Lower leg skin (tissue), 4 donors: ENCODE measurements at regions not wholly inside any gene's neighbourhood (a gene's known extent, or its start where the extent isn't known, plus 50 kb on each side); places are given as distances from the start of the nearest gene placed in this dataset.

Experiments
- DNase-seq, 2 donors: peaks; one replicate each; pipeline ENCODE4 v3.0.0-alpha.2; 2019; ENCODE audit warnings: low spot score in 2 of 2
- H3K4me3 ChIP-seq: fragments of 200-600 bp; sonication (generic); 2 replicates; pipeline ENCODE4 v1.5.1; 2017; ENCODE audit warnings: mild to moderate bottlenecking, low read depth; ENCODE audit not compliant: poor library complexity, severe bottlenecking
- POLR2A ChIP-seq, 2 donors: fragments of 450-650 bp; IDR thresholded peaks; one replicate each; pipeline ENCODE4 v1.6.1; 2016 to 2017; ENCODE audit warnings: antibody characterized with exemption in 2 of 2, mild to moderate bottlenecking in 1 of 2, moderate library complexity in 1 of 2
- WGBS, 2 donors: methylation state at CpG; one replicate each; pipeline ENCODE4 v1.1.5; 2018; 5-methylcytosine and 5-hydroxymethylcytosine counted together
- intact Hi-C: fragments of 100-400 bp; cut with DNase I; formaldehyde crosslinking; loops from one replicate; pipeline ENCODE4 v1.15.0; 2023; ENCODE audit warnings: low total_unique reads
- TF ChIP-seq, protein P1 (sequence below), 3 donors: fragments of 450-650 bp; IDR thresholded peaks; one replicate each; pipeline ENCODE4 v1.5.1; 2016; ENCODE audit warnings: antibody characterized with exemption in 3 of 3, mild to moderate bottlenecking in 3 of 3, moderate library complexity in 2 of 3

DNA sequence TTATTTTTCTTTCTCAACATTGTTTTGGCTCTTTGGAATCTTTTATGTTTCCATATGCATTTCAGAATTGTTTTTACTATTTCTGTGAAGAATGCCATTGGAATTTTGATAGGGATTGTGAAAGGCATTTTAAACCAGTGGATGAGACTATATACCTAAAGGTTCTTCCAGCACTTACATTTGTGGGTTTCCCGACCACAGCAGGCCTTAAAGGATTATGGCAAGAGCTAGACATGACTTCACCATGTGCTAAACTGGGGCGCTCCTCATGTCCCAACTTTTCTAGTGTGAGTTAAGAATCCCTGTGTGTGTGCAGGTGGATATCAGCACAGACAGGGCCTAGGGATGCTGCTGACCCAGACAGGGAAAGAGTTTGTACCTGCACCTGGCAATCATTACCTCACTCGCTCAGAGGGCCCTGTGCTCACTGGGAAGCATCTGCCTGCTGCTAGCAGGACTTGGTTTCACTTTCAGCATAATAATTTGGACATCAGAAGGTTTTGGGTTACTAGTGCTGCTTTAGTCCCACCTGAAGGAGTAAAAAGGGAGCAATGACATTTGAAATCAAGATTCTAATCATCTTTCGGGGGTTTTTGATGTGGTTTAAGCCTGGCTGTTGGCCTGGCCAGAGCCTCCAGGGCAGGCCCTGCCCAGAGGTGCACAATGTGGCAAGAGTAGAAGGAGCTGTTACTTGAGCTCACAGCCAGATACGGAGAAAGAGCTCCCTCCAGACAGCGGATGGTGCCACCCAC lies 137.1 kb downstream of the CDC5L start:
- H3K4me3 ChIP-seq: no peak overlapping the region
- TF ChIP-seq POLR2A (IDR thresholded peaks at IDR 0.05): no peak
- TF ChIP-seq, protein P1, sequence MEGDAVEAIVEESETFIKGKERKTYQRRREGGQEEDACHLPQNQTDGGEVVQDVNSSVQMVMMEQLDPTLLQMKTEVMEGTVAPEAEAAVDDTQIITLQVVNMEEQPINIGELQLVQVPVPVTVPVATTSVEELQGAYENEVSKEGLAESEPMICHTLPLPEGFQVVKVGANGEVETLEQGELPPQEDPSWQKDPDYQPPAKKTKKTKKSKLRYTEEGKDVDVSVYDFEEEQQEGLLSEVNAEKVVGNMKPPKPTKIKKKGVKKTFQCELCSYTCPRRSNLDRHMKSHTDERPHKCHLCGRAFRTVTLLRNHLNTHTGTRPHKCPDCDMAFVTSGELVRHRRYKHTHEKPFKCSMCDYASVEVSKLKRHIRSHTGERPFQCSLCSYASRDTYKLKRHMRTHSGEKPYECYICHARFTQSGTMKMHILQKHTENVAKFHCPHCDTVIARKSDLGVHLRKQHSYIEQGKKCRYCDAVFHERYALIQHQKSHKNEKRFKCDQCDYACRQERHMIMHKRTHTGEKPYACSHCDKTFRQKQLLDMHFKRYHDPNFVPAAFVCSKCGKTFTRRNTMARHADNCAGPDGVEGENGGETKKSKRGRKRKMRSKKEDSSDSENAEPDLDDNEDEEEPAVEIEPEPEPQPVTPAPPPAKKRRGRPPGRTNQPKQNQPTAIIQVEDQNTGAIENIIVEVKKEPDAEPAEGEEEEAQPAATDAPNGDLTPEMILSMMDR (IDR thresholded peaks at IDR 0.05): no peak
- no peak for DNase-seq
- WGBS, 2 donors: 80 to 89% methylated on average over 6 of the region's 6 CpGs
- intact Hi-C loops: no loop called here

DNA sequence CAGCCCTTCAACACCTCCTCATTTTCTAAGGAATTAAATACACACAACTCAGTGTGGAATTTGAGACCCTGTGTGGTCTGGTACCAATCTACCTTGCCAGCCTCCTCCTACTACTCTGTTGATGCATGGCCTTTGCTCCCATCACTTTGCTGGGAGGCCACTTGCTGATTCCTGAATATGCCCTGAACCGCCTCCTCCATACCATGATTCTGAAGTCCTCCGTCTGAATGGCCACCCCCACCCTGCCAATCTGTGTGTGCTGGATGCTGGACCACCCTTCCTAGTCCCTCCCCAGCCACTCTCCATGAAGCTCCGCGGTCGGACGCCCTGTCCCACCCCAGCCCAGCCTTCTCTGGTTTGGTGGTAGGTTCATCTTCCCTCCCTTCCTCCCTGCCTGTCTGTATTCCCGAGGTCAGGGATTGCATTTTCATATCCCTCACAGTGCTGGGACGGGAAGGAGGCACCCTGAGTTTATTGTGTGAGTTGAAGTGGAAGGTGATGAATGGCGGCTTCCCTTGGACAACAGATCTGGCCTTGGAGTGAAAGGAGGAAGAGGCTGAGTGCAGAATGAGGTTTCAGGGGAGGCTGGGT lies 138.3 kb downstream of the CDC5L start:
- DNase-seq: no peak
- H3K4me3 ChIP-seq: no peak overlapping the region
- intact Hi-C loops: no loop called here
- TF ChIP-seq POLR2A (IDR thresholded peaks at IDR 0.05): no peak
- TF ChIP-seq, protein P1 (IDR thresholded peaks at IDR 0.05): no peak
- 93 to 95% methylated on average over 9 of the region's 9 CpGs for WGBS, 2 donors

DNA sequence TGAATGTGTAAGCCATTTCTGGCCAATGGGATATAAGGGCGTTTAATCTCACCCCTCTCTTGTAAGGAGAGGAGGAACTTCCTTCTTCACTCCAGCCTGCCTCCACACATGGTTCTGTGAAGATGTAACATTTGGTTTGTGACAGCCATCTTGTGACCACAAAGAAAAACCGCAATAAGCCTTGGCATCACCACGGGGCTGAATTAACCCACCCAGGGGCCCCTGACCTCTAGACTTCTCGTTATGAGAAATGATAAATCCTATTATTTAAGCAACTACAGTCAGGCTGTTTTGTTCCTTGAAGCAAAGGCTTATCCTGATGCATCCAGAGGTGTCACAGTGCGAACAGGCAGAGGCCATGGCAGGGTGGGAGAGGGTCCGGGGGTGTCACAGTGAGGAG lies 139.7 kb downstream of the CDC5L start:
- intact Hi-C loops: no loop called here
- WGBS, 2 donors: 68 to 75% methylated on average over 6 of the region's 6 CpGs
- H3K4me3 ChIP-seq: no peak overlapping the region
- TF ChIP-seq, protein P1 (IDR thresholded peaks at IDR 0.05): no peak
- no peak for TF ChIP-seq POLR2A (IDR thresholded peaks at IDR 0.05)
- DNase-seq: peak in 1 of 2 donors; percentile 54

DNA sequence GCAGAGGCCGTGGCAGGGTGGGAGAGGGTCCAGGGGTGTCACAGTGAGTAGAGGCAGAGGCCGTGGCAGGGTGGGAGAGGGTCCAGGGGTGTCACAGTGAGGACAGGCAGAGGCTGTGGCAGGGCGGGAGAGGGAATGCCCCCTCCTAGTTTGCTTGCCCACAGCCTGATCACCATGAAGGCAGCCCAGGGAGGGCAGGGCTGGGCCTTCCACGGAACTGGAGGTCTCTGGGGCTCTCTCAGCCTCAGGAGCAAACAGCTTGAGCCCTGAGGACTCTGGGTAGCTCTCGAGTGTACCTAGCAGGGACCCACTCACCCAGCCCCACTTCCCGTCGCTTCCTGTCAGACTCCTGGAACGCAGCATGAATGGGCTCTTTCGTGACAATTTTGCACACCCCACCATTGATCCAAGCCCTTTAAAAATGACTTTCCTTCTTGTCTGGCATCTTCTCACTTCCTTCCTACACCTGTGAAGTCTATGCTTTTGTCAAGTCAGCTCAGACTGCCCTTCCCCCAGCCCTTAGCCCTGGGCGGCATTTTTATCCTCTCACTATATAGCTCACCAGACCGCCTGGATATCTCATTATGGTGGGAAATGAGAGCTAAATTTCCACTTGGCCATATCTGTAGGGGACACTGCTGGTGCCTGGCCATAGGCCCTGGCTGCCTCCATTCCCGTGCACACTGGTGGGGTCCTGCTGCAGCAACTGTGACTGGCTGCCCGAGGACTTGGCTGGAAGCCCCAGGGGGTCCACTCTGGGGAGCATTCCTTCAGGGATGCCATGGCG lies 140.3 kb downstream of the CDC5L start:
- peak in 1 of 2 donors; percentile 72 for DNase-seq
- intact Hi-C loops: no loop called here
- TF ChIP-seq, protein P1 (IDR thresholded peaks at IDR 0.05): no peak
- no peak for TF ChIP-seq POLR2A (IDR thresholded peaks at IDR 0.05)
- H3K4me3 ChIP-seq: no peak overlapping the region
- WGBS, 2 donors: 87 to 89% methylated on average over 14 of the region's 14 CpGs

DNA sequence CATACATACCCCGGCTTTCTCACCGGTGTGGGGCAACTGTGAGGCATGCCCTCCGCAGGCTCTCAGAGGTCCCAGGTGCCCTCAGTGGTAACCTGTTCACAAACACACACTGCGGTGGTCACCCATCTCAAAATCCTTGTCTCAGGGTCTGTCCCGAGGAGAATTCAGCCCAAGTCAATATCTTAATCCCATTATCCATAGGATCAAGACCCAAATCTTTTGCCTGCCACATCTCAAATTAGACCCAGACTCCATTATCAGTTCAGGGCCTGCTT lies 140.8 kb downstream of the CDC5L start:
- TF ChIP-seq, protein P1 (IDR thresholded peaks at IDR 0.05): no peak
- TF ChIP-seq POLR2A (IDR thresholded peaks at IDR 0.05): no peak
- WGBS, 2 donors: 94 to 98% methylated on average over 5 of the region's 5 CpGs
- no peak overlapping the region for H3K4me3 ChIP-seq
- intact Hi-C loops: no loop called here
- DNase-seq: no peak
